H1 (cell line): ENCODE measurements at regions not wholly inside any gene's neighbourhood (a gene's known extent, or its start where the extent isn't known, plus 50 kb on each side); places are given as distances from the start of the nearest gene placed in this dataset.

Source experiments
- CREB1 ChIP-seq: IDR thresholded peaks from 2 replicates; pipeline ENCODE4 v1.6.1; 2012; ENCODE audit warnings: inconsistent platforms
- CTCF ChIP-seq, 3 experiments: IDR thresholded peaks; 1 replicate in 2 of 3; 2 replicates in 1 of 3; pipeline versions ENCODE4 v1.5.1 to v1.6.1; 2011; ENCODE audit warnings: low read length in 3 of 3, mild to moderate bottlenecking in 3 of 3, inconsistent platforms in 2 of 3, low read depth in 1 of 3, moderate library complexity in 1 of 3; ENCODE audit not compliant: insufficient read depth in 1 of 3; ENCODE audit errors: control extremely low read depth in 1 of 3
- EZH2 ChIP-seq: fragments of 200-600 bp; sonication (generic); IDR thresholded peaks from 2 replicates; pipeline ENCODE4 v1.7.1; 2012; ENCODE audit warnings: low read depth, mild to moderate bottlenecking, moderate library complexity, low read length, inconsistent platforms; ENCODE audit not compliant: severe bottlenecking
- GABPA ChIP-seq: IDR thresholded peaks from 2 replicates; pipeline ENCODE4 v1.6.1; 2011; ENCODE audit warnings: mild to moderate bottlenecking, low read length, moderate library complexity, borderline replicate concordance; ENCODE audit not compliant: insufficient read depth
- HDAC6 ChIP-seq: IDR thresholded peaks from one replicate; pipeline ENCODE4 v1.7.1; 2012; ENCODE audit warnings: low read depth, mild to moderate bottlenecking, inconsistent platforms, low read length, moderate library complexity
- RFX5 ChIP-seq: IDR thresholded peaks from 2 replicates; pipeline ENCODE4 v1.6.1; 2011; ENCODE audit warnings: low read depth, low read length, improper control_type of control experiment, borderline replicate concordance
- SRF ChIP-seq: IDR thresholded peaks from 2 replicates; pipeline ENCODE4 v1.6.1; 2011; ENCODE audit warnings: mild to moderate bottlenecking, low read depth, low read length, moderate library complexity
- TEAD4 ChIP-seq: IDR thresholded peaks from 2 replicates; pipeline ENCODE4 v1.6.1; 2012; ENCODE audit warnings: low read depth, low read length, inconsistent platforms, mixed read lengths

GRCh38 chr3:101158374-101158773 is 162.0 kb downstream of the IMPG2 start:
- TF ChIP-seq EZH2: no peak
- TF ChIP-seq CTCF (IDR thresholded peaks at IDR 0.05; ENCODE audit: control extremely low read depth in 1 of 3, insufficient read depth in 1 of 3, low read depth in 1 of 3, low read length in 3 of 3): no peak
- no peak for TF ChIP-seq GABPA
- no peak for TF ChIP-seq CREB1
- no peak for TF ChIP-seq HDAC6
- TF ChIP-seq RFX5: no peak
- no peak for TF ChIP-seq TEAD4
- no peak for TF ChIP-seq SRF
